ENCODE measurements at regions not wholly inside any gene's neighbourhood (a gene's known extent, or its start where the extent isn't known, plus 50 kb on each side); places are given as distances from the start of the nearest gene placed in this dataset.

- H3K4me3 ChIP-seq (ENCODE audit: low read length) = no peak overlapping the region
These were observed 56.6 kb downstream of the SLITRK1 start for GRCh38 chr13:83825676-83826075.

GRCh38 chr13:83824560-83824959, 57.7 kb downstream of the SLITRK1 start:
- DNase-seq = no peak
- WGBS (ENCODE audit: insufficient coverage, low lambda C conversion rate) = no CpG with 5 or more reads among the region's 8 CpGs
- peaks cover 12% of the 10 kb centered on the region for H3K9me3 ChIP-seq (ENCODE audit: control insufficient read depth, low read depth, low read length)
- no peak overlapping the region for H3K4me3 ChIP-seq (ENCODE audit: low read length)
- no peaks in the 10 kb centered on the region for H3K27me3 ChIP-seq (ENCODE audit: control insufficient read depth, insufficient read depth, low read length)
- H3K4me1 ChIP-seq (ENCODE audit: control insufficient read depth, insufficient read depth, low read length) = no peaks in the 10 kb centered on the region
- H3K36me3 ChIP-seq (ENCODE audit: control insufficient read depth, insufficient read depth, low read length) = no peaks in the 10 kb centered on the region
- H3K27ac ChIP-seq (ENCODE audit: low read length) = no peak overlapping the region

More at GRCh38 chr13:83825676-83826075, 56.6 kb downstream of the SLITRK1 start:
- no peaks in the 10 kb centered on the region for H3K4me1 ChIP-seq (ENCODE audit: control insufficient read depth, insufficient read depth, low read length)
- DNase-seq = no peak
- H3K27ac ChIP-seq (ENCODE audit: low read length) = no peak overlapping the region
- peaks cover 12% of the 10 kb centered on the region for H3K9me3 ChIP-seq (ENCODE audit: control insufficient read depth, low read depth, low read length)
- H3K27me3 ChIP-seq (ENCODE audit: control insufficient read depth, insufficient read depth, low read length) = no peaks in the 10 kb centered on the region
- no peaks in the 10 kb centered on the region for H3K36me3 ChIP-seq (ENCODE audit: control insufficient read depth, insufficient read depth, low read length)

DNA sequence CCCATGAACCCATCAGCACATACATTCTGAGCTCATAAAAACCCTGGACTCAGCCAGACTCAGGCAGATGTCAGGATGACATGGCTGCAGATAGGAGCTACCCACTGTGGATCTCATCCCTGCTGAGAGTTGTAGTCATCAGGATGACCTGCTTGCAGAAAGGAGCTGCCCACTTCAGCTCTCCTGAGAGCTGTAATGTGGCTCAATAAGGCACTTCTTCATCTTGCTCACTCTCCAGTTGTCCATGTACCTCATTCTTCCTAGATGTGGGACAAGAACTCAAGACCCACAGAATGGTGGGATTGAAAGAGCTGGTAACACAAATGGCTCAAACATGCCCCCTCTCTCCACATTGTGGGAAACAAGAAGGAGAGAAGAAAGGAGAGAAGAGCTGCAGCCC, 58.2 kb downstream of the SLITRK1 start:
- Histone ChIP-seq H3K4me3 (ENCODE audit: low read length) (no peak overlapping the region), H3K27ac (ENCODE audit: low read length) (no peak overlapping the region), H3K27me3 (ENCODE audit: control insufficient read depth, insufficient read depth, low read length) (no peaks in the 10 kb centered on the region), H3K9me3 (ENCODE audit: control insufficient read depth, low read depth, low read length) (peaks cover 12% of the 10 kb centered on the region), H3K36me3 (ENCODE audit: control insufficient read depth, insufficient read depth, low read length) (no peaks in the 10 kb centered on the region), H3K4me1 (ENCODE audit: control insufficient read depth, insufficient read depth, low read length) (no peaks in the 10 kb centered on the region)
- DNase-seq = no peak

GRCh38 chr13:83819611-83820010, 62.7 kb downstream of the SLITRK1 start:
- no CpG with 5 or more reads among the region's 2 CpGs for WGBS (ENCODE audit: insufficient coverage, low lambda C conversion rate)
- Histone ChIP-seq H3K4me1 (ENCODE audit: control insufficient read depth, insufficient read depth, low read length) (no peaks in the 10 kb centered on the region), H3K27ac (ENCODE audit: low read length) (no peak overlapping the region), H3K27me3 (ENCODE audit: control insufficient read depth, insufficient read depth, low read length) (no peaks in the 10 kb centered on the region), H3K9me3 (ENCODE audit: control insufficient read depth, low read depth, low read length) (peaks cover 12% of the 10 kb centered on the region), H3K36me3 (ENCODE audit: control insufficient read depth, insufficient read depth, low read length) (no peaks in the 10 kb centered on the region), H3K4me3 (ENCODE audit: low read length) (no peak overlapping the region)
- no peak for DNase-seq

- no peak for DNase-seq
- no peaks in the 10 kb centered on the region for H3K27me3 ChIP-seq (ENCODE audit: control insufficient read depth, insufficient read depth, low read length)
- no peak overlapping the region for H3K4me3 ChIP-seq (ENCODE audit: low read length)
- H3K36me3 ChIP-seq (ENCODE audit: control insufficient read depth, insufficient read depth, low read length) = no peaks in the 10 kb centered on the region
- H3K4me1 ChIP-seq (ENCODE audit: control insufficient read depth, insufficient read depth, low read length) = no peaks in the 10 kb centered on the region
- H3K27ac ChIP-seq (ENCODE audit: low read length) = no peak overlapping the region
- 100% methylated on average over 3 of the region's 4 CpGs for WGBS (ENCODE audit: insufficient coverage, low lambda C conversion rate)
- H3K9me3 ChIP-seq (ENCODE audit: control insufficient read depth, low read depth, low read length) = peaks cover 11% of the 10 kb centered on the region
These were observed 63.1 kb downstream of the SLITRK1 start for GRCh38 chr13:83819156-83819555.

DNA sequence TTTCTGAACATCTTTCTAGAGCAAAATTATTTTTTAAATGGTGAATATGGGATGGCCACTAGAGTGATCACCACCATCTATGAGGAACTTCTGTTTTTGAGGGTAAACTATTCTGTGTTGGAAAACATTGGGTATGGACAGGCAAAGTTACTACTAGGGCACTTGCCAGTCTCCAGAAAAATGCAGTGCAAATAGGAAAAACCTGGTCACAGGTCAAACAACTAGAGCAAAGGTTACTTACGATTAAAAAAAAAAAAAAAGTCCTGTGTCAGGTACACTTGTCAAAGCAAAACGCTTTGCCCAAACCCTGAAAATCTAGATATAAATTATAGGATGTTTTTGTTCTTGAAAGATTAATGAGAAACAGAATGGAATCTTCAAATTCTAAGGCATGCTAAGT, 66.2 kb downstream of the SLITRK1 start:
- Histone ChIP-seq H3K27me3 (ENCODE audit: control insufficient read depth, insufficient read depth, low read length) (no peaks in the 10 kb centered on the region), H3K27ac (ENCODE audit: low read length) (no peak overlapping the region), H3K36me3 (ENCODE audit: control insufficient read depth, insufficient read depth, low read length) (no peaks in the 10 kb centered on the region), H3K9me3 (ENCODE audit: control insufficient read depth, low read depth, low read length) (peaks cover 3% of the 10 kb centered on the region), H3K4me1 (ENCODE audit: control insufficient read depth, insufficient read depth, low read length) (no peaks in the 10 kb centered on the region), H3K4me3 (ENCODE audit: low read length) (no peak overlapping the region)
- WGBS (ENCODE audit: insufficient coverage, low lambda C conversion rate) = 63% methylated on average over 2 of the region's 2 CpGs
- no peak for DNase-seq

GRCh38 chr13:83815598-83815997, 66.7 kb downstream of the SLITRK1 start:
- no peaks in the 10 kb centered on the region for H3K36me3 ChIP-seq (ENCODE audit: control insufficient read depth, insufficient read depth, low read length)
- WGBS (ENCODE audit: insufficient coverage, low lambda C conversion rate) = no CpG with 5 or more reads among the region's 1 CpG
- no peaks in the 10 kb centered on the region for H3K4me1 ChIP-seq (ENCODE audit: control insufficient read depth, insufficient read depth, low read length)
- peaks cover 3% of the 10 kb centered on the region for H3K9me3 ChIP-seq (ENCODE audit: control insufficient read depth, low read depth, low read length)
- DNase-seq = no peak
- H3K27ac ChIP-seq (ENCODE audit: low read length) = no peak overlapping the region
- no peak overlapping the region for H3K4me3 ChIP-seq (ENCODE audit: low read length)
- no peaks in the 10 kb centered on the region for H3K27me3 ChIP-seq (ENCODE audit: control insufficient read depth, insufficient read depth, low read length)

DNA sequence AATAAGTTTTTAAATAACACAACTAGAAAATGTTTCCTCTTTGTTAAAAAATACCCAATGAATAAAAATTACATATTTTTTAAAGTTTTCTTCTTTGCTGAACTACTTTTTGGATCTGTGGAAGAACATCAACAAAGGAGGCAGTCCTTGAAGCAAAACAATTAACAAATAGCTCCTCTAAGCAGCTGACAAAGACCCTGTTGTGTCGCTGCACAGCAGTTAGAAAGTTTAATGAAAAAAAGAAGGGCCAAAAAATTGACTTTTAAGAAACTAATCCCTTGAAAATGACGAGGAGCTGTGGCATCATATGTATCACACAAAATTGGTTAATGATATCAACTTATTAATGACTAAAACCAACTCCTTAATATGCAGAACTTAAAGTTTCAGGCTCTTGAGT, 72.1 kb downstream of the SLITRK1 start:
- no peak for DNase-seq
- Histone ChIP-seq H3K4me1 (ENCODE audit: control insufficient read depth, insufficient read depth, low read length) (no peaks in the 10 kb centered on the region), H3K27ac (ENCODE audit: low read length) (no peak overlapping the region), H3K27me3 (ENCODE audit: control insufficient read depth, insufficient read depth, low read length) (no peaks in the 10 kb centered on the region), H3K36me3 (ENCODE audit: control insufficient read depth, insufficient read depth, low read length) (no peaks in the 10 kb centered on the region), H3K4me3 (ENCODE audit: low read length) (no peak overlapping the region), H3K9me3 (ENCODE audit: control insufficient read depth, low read depth, low read length) (peaks cover 3% of the 10 kb centered on the region)
- 60% methylated on average over 1 of the region's 2 CpGs for WGBS (ENCODE audit: insufficient coverage, low lambda C conversion rate)

DNA sequence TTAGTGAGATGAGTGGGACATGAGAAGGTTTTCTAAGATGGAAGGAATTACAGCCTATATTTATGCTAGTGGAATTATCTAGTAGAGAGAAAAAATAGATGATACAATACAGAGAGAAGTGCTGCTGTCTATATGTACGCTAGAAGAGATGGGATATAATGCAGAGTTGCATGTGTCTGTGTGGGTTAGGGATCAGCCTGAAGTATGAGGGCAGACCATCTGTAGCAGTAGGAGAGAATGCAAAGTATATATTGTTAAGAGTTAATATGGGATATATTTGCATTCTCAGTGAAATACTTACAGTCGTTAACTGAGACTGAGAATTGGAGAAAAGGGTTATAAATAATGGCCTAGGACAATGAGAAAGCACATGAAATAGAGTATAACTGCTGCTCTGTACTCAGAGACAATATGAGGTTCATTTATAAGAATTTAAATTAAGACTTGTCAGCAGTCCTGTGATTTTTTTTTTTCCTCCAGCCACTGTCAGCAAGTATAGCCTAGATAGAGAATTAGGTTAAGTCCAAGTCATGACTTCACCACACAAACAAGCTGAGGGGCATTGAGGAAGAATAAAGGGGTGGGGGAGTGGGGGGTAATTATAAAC, 77.8 kb downstream of the SLITRK1 start:
- Histone ChIP-seq H3K4me1 (ENCODE audit: control insufficient read depth, insufficient read depth, low read length) (no peaks in the 10 kb centered on the region), H3K4me3 (ENCODE audit: low read length) (no peak overlapping the region), H3K27ac (ENCODE audit: low read length) (no peak overlapping the region), H3K9me3 (ENCODE audit: control insufficient read depth, low read depth, low read length) (no peaks in the 10 kb centered on the region), H3K36me3 (ENCODE audit: control insufficient read depth, insufficient read depth, low read length) (no peaks in the 10 kb centered on the region), H3K27me3 (ENCODE audit: control insufficient read depth, insufficient read depth, low read length) (no peaks in the 10 kb centered on the region)
- 20% methylated on average over 1 of the region's 2 CpGs for WGBS (ENCODE audit: insufficient coverage, low lambda C conversion rate)
- no peak for DNase-seq

GRCh38 chr13:83798731-83799130, 83.5 kb downstream of the SLITRK1 start:
- no peak for DNase-seq
- H3K4me1 ChIP-seq (ENCODE audit: control insufficient read depth, insufficient read depth, low read length) = no peaks in the 10 kb centered on the region
- H3K27me3 ChIP-seq (ENCODE audit: control insufficient read depth, insufficient read depth, low read length) = no peaks in the 10 kb centered on the region
- no peak overlapping the region for H3K4me3 ChIP-seq (ENCODE audit: low read length)
- WGBS (ENCODE audit: insufficient coverage, low lambda C conversion rate) = no CpG with 5 or more reads among the region's 1 CpG
- no peak overlapping the region for H3K27ac ChIP-seq (ENCODE audit: low read length)
- H3K36me3 ChIP-seq (ENCODE audit: control insufficient read depth, insufficient read depth, low read length) = no peaks in the 10 kb centered on the region
- no peaks in the 10 kb centered on the region for H3K9me3 ChIP-seq (ENCODE audit: control insufficient read depth, low read depth, low read length)

- DNase-seq = no peak
- no CpG with 5 or more reads among the region's 2 CpGs for WGBS (ENCODE audit: insufficient coverage, low lambda C conversion rate)
- no peak overlapping the region for H3K4me3 ChIP-seq (ENCODE audit: low read length)
- H3K27ac ChIP-seq (ENCODE audit: low read length) = no peak overlapping the region
- no peaks in the 10 kb centered on the region for H3K4me1 ChIP-seq (ENCODE audit: control insufficient read depth, insufficient read depth, low read length)
- H3K27me3 ChIP-seq (ENCODE audit: control insufficient read depth, insufficient read depth, low read length) = no peaks in the 10 kb centered on the region
- no peaks in the 10 kb centered on the region for H3K9me3 ChIP-seq (ENCODE audit: control insufficient read depth, low read depth, low read length)
- H3K36me3 ChIP-seq (ENCODE audit: control insufficient read depth, insufficient read depth, low read length) = no peaks in the 10 kb centered on the region
These were observed 85.9 kb downstream of the SLITRK1 start for GRCh38 chr13:83796364-83796763.
